DOHH2 (cell line): ENCODE measurements at regions not wholly inside any gene's neighbourhood (a gene's known extent, or its start where the extent isn't known, plus 50 kb on each side); places are given as distances from the start of the nearest gene placed in this dataset.

Experiments used
- H3F3A ChIP-seq: fragments of 200-600 bp; sonication (generic), shearing (Covaris generic); 2 replicates; pipeline ENCODE4 v1.6.0; 2016; ENCODE audit warnings: antibody characterized with exemption, mild to moderate bottlenecking; ENCODE audit not compliant: control insufficient read depth, insufficient read depth
- H3K27ac ChIP-seq: fragments of 200-600 bp; sonication (generic); 2 replicates; pipeline ENCODE4 v1.5.1; 2014; ENCODE audit warnings: low read depth, mild to moderate bottlenecking, low read length, moderate library complexity
- H3K27me3 ChIP-seq: fragments of 200-600 bp; sonication (generic); 2 replicates; pipeline ENCODE4 v1.6.1; 2014; ENCODE audit warnings: mild to moderate bottlenecking, low read length, mixed read lengths; ENCODE audit not compliant: control insufficient read depth
- H3K36me3 ChIP-seq: fragments of 200-600 bp; sonication (generic); 2 replicates; pipeline ENCODE4 v1.6.1; 2014; ENCODE audit warnings: mild to moderate bottlenecking, low read length, moderate library complexity, mixed read lengths; ENCODE audit not compliant: control insufficient read depth
- H3K4me1 ChIP-seq: fragments of 200-600 bp; sonication (generic); 2 replicates; pipeline ENCODE4 v1.6.1; 2014; ENCODE audit warnings: mild to moderate bottlenecking, low read length, mixed read lengths; ENCODE audit not compliant: control insufficient read depth
- H3K4me2 ChIP-seq: fragments of 200-600 bp; sonication (generic); 2 replicates; pipeline ENCODE4 v1.6.0; 2014; ENCODE audit warnings: mild to moderate bottlenecking, low read length, moderate library complexity
- H3K4me3 ChIP-seq: fragments of 200-600 bp; sonication (generic); 2 replicates; pipeline ENCODE4 v1.5.1; 2014; ENCODE audit warnings: mild to moderate bottlenecking, low read length, mixed read lengths
- H3K79me2 ChIP-seq: fragments of 200-600 bp; sonication (generic); 2 replicates; pipeline ENCODE4 v1.6.1; 2014; ENCODE audit warnings: mild to moderate bottlenecking, low read length, mixed read lengths; ENCODE audit not compliant: control insufficient read depth
- H3K9me2 ChIP-seq: fragments of 200-600 bp; sonication (generic); replicated peaks from 2 replicates; pipeline ENCODE4 v1.6.1; 2014; ENCODE audit warnings: mild to moderate bottlenecking, low read length, mixed read lengths; ENCODE audit not compliant: control insufficient read depth
- H3K9me3 ChIP-seq: fragments of 200-600 bp; sonication (generic); 2 replicates; pipeline ENCODE4 v1.6.1; 2014; ENCODE audit warnings: antibody characterized with exemption, low read length, mixed read lengths; ENCODE audit not compliant: control insufficient read depth, insufficient read depth
- H4K20me1 ChIP-seq: fragments of 200-600 bp; sonication (generic); 2 replicates; pipeline ENCODE4 v1.6.0; 2014; ENCODE audit warnings: low read depth, mild to moderate bottlenecking, antibody characterized with exemption, low read length, moderate library complexity; ENCODE audit not compliant: control insufficient read depth, insufficient read depth
- EZH2phosphoT487 ChIP-seq: fragments of 200-600 bp; sonication (generic); IDR thresholded peaks from 2 replicates; pipeline ENCODE4 v1.6.1; 2017; ENCODE audit warnings: borderline replicate concordance, mild to moderate bottlenecking, antibody characterized with exemption, low read length, moderate library complexity, mixed read lengths
- TF ChIP-seq, protein P1 (sequence below): fragments of 200-600 bp; sonication (generic); IDR thresholded peaks from one replicate; pipeline ENCODE4 v1.5.1; 2014; ENCODE audit warnings: antibody characterized with exemption, mild to moderate bottlenecking, low read depth, low read length; ENCODE audit not compliant: poor library complexity, severe bottlenecking

DNA sequence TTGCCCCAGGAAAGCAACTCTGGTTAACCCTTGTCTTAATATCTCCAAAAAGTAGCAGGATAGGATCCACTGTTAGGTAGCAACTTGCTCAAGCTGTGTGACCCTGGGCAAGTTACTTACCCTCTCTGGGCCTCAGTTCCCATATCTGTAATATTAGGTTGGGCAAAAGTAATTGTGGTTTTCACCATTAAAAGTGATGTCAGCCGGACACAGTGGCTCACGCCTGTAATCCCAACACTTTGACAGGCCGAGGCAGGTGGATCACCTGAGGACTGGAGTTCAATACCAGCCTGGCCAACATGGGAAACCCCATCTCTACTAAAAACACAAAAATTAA, 179.3 kb downstream of the FOXL1 start:
- Histone ChIP-seq H3K27me3 (no peaks in the 10 kb centered on the region), H3K79me2 (no peaks in the 10 kb centered on the region), H3K4me1 (no peaks in the 10 kb centered on the region), H3K27ac (no peak overlapping the region), H3K9me2 (no peaks in the 10 kb centered on the region), H3K4me3 (no peak overlapping the region), H3F3A (no peaks in the 10 kb centered on the region), H3K36me3 (no peaks in the 10 kb centered on the region), H3K4me2 (no peak overlapping the region), H3K9me3 (no peaks in the 10 kb centered on the region), H4K20me1 (no peaks in the 10 kb centered on the region)
- TF ChIP-seq, protein P1, sequence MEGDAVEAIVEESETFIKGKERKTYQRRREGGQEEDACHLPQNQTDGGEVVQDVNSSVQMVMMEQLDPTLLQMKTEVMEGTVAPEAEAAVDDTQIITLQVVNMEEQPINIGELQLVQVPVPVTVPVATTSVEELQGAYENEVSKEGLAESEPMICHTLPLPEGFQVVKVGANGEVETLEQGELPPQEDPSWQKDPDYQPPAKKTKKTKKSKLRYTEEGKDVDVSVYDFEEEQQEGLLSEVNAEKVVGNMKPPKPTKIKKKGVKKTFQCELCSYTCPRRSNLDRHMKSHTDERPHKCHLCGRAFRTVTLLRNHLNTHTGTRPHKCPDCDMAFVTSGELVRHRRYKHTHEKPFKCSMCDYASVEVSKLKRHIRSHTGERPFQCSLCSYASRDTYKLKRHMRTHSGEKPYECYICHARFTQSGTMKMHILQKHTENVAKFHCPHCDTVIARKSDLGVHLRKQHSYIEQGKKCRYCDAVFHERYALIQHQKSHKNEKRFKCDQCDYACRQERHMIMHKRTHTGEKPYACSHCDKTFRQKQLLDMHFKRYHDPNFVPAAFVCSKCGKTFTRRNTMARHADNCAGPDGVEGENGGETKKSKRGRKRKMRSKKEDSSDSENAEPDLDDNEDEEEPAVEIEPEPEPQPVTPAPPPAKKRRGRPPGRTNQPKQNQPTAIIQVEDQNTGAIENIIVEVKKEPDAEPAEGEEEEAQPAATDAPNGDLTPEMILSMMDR = no peak
- no peak for TF ChIP-seq EZH2phosphoT487

DNA sequence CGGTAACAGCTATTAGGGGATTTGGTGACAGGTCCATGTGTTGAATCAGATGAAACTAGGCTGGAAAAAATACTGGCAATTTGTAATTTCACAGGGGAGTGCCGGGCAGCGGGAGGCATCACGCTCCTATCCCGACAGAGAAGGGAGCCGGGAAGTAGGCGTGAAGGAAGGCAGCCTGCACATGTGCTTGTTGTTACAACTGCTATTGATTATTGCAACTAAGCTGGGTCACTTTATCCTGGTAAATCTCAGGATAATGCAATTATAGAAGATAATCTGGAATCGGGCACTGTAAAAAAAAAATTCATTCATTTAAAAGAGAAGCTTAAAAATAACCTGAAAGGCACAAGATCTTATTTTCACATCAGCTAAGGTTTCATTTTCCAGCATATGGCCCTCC, 180.6 kb downstream of the FOXL1 start:
- H3F3A ChIP-seq = no peaks in the 10 kb centered on the region
- H3K79me2 ChIP-seq = no peaks in the 10 kb centered on the region
- no peak overlapping the region for H3K4me3 ChIP-seq
- no peaks in the 10 kb centered on the region for H3K27me3 ChIP-seq
- H3K9me3 ChIP-seq = no peaks in the 10 kb centered on the region
- H3K9me2 ChIP-seq = no peaks in the 10 kb centered on the region
- no peak overlapping the region for H3K4me2 ChIP-seq
- H3K4me1 ChIP-seq = no peaks in the 10 kb centered on the region
- H4K20me1 ChIP-seq = no peaks in the 10 kb centered on the region
- TF ChIP-seq, protein P1 = no peak
- no peak for TF ChIP-seq EZH2phosphoT487
- H3K27ac ChIP-seq = no peak overlapping the region
- H3K36me3 ChIP-seq = no peaks in the 10 kb centered on the region

DNA sequence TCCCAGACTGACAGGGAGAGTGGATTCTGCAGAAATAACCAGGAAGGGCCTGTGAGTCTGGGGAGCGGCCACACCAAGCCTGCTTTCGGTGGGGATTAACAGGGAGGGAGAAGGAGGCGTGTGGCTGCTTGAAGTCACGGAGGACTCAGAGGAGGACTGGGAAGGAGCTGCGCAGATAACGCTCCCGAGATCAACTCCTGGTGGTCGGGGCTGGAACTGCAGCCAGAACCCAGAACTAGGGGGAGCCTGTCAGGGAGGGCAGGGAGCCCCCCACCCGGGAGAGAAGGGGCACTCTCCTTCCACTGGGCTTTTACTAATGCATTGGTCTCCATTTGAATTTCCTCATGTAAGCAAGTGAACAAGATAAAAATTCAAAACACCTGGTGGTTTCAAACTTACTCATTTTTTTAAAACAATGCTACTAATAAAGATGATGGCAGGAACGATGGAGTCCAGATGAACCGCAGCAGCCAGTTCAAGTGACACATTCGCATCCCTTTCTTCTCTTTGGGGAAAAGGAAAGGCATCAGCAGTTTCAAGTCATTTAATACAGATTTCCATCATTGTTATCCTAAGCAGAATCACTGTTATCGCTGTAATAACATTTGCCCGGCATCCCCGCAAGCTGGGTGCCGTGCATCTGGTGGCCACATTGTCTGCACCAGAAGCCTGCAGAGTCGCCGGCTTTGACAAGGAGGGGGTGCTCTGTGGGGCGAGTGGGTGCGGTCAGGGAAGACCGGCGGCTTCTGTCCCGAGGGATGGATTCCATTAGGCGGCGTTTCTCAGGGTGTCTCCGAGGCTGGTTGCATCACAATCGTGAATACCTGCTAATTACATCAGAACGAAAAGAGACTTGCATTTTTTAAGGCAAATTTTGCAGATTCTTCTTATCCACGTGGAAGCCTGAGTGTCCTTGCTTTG, 183.0 kb downstream of the FOXL1 start:
- Histone ChIP-seq H3K36me3 (no peaks in the 10 kb centered on the region), H3K9me2 (no peaks in the 10 kb centered on the region), H3K4me2 (no peak overlapping the region), H4K20me1 (no peaks in the 10 kb centered on the region), H3K4me1 (no peaks in the 10 kb centered on the region), H3K9me3 (no peaks in the 10 kb centered on the region), H3K27ac (no peak overlapping the region), H3F3A (no peaks in the 10 kb centered on the region; the same call in 1 of the 2 replicates), H3K79me2 (no peaks in the 10 kb centered on the region), H3K27me3 (peaks cover 3% of the 10 kb centered on the region; the same call in 1 of the 2 replicates), H3K4me3 (no peak overlapping the region)
- TF ChIP-seq, protein P1 = peak; percentile 81
- no peak for TF ChIP-seq EZH2phosphoT487
